WI38 (cell line): ENCODE measurements at regions not wholly inside any gene's neighbourhood (a gene's known extent, or its start where the extent isn't known, plus 50 kb on each side); places are given as distances from the start of the nearest gene placed in this dataset.

Experiments used
- H3K4me3 ChIP-seq: 2 replicates; pipeline ENCODE4 v1.5.1; 2011; ENCODE audit warnings: low read depth, mild to moderate bottlenecking, control low read depth, low read length
- CTCF ChIP-seq: IDR thresholded peaks from 2 replicates; pipeline ENCODE4 v1.5.1; 2012; ENCODE audit warnings: low read depth, mild to moderate bottlenecking, control low read depth, low read length

GRCh38 chr4:136017556-136017955 lies 1514.7 kb downstream of the PCDH18 start:
- no peak for TF ChIP-seq CTCF

GRCh38 chr4:136012220-136012619 lies 1520.1 kb downstream of the PCDH18 start:
- no peak for TF ChIP-seq CTCF
- H3K4me3 ChIP-seq = no peak overlapping the region

More at GRCh38 chr4:136017556-136017955, 1514.7 kb downstream of the PCDH18 start:
- H3K4me3 ChIP-seq = no peak overlapping the region

DNA sequence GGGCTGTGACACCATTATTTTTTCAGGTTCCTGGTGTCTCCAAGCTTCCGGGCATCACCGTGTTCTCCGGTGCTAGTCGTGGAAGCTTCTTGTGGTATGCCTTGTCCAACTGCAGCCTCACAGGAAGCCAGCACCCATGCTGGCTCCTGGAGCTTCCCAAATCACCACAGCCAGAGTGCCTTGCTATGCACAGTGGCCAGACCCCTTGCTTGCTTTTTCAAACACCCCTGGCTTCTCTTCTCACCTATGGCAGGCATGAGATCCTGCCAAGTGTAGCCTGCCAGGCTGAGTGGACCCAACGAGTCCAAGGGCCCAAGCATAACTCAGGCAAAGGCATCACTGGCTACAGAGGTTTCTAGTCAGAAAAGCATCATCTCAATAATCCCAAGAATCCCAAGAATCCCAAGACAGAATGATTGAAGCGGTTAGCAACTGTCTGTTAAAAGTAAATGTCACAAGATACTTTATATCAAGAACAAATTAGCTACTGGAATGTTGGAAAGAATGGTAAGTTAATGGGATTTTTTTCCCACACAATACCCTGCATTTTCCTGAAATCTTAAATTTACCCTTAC lies 1522.9 kb downstream of the PCDH18 start:
- TF ChIP-seq CTCF = no peak

DNA sequence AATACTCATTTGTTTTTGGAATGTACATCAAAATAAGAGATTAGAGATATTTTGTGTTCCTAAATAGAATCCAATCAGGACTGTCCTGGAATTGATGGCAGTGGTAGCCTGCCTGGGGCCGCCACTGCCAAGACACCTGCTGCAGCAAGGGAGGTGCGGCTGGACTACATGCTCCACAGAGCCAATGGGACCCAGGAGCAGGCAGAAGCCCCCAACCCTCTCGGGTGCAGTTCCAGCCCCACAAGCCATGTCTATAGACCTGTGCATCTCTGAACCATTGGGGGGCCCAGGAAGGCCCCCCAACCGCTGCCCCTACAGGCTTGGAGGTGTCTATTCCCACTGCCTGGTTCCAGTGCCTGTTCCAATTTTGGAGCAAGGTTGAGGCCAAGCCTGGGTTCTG lies 1524.3 kb downstream of the PCDH18 start:
- no peak for TF ChIP-seq CTCF
- no peak overlapping the region for H3K4me3 ChIP-seq

More for the DNA sequence above, 1522.9 kb downstream of the PCDH18 start:
- H3K4me3 ChIP-seq = no peak overlapping the region

DNA sequence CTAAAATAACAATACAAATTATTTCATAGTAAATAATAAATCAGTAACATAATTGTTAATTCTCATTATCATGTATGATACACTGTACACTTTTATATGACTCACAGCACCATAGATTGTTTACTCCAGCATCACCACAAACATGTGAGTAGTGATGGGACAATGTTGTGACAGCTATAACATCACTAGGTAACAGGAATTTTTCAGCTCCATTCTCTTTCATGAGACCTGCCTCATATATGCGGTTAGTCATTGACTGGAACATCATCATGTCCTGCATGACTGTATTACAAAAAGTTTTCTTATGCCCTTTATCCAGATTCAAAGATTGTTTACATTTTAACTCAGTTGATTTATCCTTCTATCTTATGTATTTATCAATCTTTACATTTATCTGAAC lies 1530.0 kb downstream of the PCDH18 start:
- TF ChIP-seq CTCF = no peak
- H3K4me3 ChIP-seq = no peak overlapping the region

- H3K4me3 ChIP-seq = no peak overlapping the region
- no peak for TF ChIP-seq CTCF
These were observed 1530.5 kb downstream of the PCDH18 start for GRCh38 chr4:136001791-136002190.

DNA sequence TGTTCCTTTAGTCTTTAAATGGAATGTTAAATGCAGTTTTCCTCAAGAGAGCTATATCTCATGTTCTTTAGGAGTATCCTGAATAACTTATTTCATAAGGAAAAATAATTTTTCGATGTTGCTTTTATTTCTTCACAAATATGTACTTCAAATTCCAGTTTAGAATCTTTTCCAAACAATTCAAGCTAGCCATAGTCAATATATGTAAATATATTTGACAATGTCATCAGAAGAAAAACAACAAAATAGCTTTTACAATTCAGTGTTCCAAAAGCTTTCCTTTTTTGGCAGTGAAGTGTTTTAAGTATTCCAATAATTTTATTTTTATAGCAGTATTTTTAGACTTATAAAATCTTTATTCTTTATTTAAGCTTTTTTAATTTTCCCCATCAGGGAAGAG lies 1532.0 kb downstream of the PCDH18 start:
- no peak overlapping the region for H3K4me3 ChIP-seq
- TF ChIP-seq CTCF = no peak
